Neural cell (in vitro differentiated cells): ENCODE measurements at regions not wholly inside any gene's neighbourhood (a gene's known extent, or its start where the extent isn't known, plus 50 kb on each side); places are given as distances from the start of the nearest gene placed in this dataset.

Experiments
- H2AFZ ChIP-seq: fragments of 200-600, 300-800 bp; sonication (generic), shearing (Covaris generic); 2 replicates; pipeline ENCODE4 v1.6.0; 2014; ENCODE audit warnings: low read depth, mild to moderate bottlenecking, antibody characterized with exemption, low read length, moderate library complexity
- H3F3A ChIP-seq: fragments of 200-600 bp; shearing (Covaris generic); 2 replicates; pipeline ENCODE4 v1.6.1; 2016; ENCODE audit warnings: mild to moderate bottlenecking, moderate library complexity, mixed read lengths, antibody characterized with exemption, low read length; ENCODE audit not compliant: insufficient read depth, poor library complexity, severe bottlenecking
- H3K27ac ChIP-seq: fragments of 200-600, 300-800 bp; sonication (generic), shearing (Covaris generic); 2 replicates; pipeline ENCODE4 v1.5.1; 2014; ENCODE audit warnings: mild to moderate bottlenecking, low read length, moderate library complexity
- H3K27me3 ChIP-seq: fragments of 300-800, 200-600 bp; sonication (generic), shearing (Covaris generic); 2 replicates; pipeline ENCODE4 v1.6.0; 2014; ENCODE audit warnings: mild to moderate bottlenecking, low read depth, low read length, moderate library complexity; ENCODE audit not compliant: insufficient read depth
- H3K36me3 ChIP-seq: fragments of 300-800, 200-600 bp; sonication (generic), shearing (Covaris generic); 2 replicates; pipeline ENCODE4 v1.5.1; 2014; ENCODE audit warnings: mild to moderate bottlenecking, antibody characterized with exemption, low read length, moderate library complexity; ENCODE audit not compliant: insufficient read depth
- H3K4me2 ChIP-seq: fragments of 300-800, 200-600 bp; sonication (generic), shearing (Covaris generic); 2 replicates; pipeline ENCODE4 v1.6.0; 2014; ENCODE audit warnings: mild to moderate bottlenecking, low read length
- H3K4me3 ChIP-seq: fragments of 300-800, 200-600 bp; sonication (generic), shearing (Covaris generic); 2 replicates; pipeline ENCODE4 v1.5.1; 2014; ENCODE audit warnings: mild to moderate bottlenecking, low read length, moderate library complexity
- H3K79me2 ChIP-seq: fragments of 200-600 bp; shearing (Covaris generic); replicated peaks from 2 replicates; pipeline ENCODE4 v1.6.0; 2014; ENCODE audit warnings: mild to moderate bottlenecking, low read length, moderate library complexity; ENCODE audit not compliant: insufficient read depth
- H3K9ac ChIP-seq: fragments of 300-800, 200-600 bp; sonication (generic), shearing (Covaris generic); 2 replicates; pipeline ENCODE4 v1.6.1; 2016; ENCODE audit warnings: mild to moderate bottlenecking, low read length, mixed read lengths
- H3K9me2 ChIP-seq: fragments of 200-600 bp; shearing (Covaris generic); 2 replicates; pipeline ENCODE4 v1.6.1; 2016; ENCODE audit warnings: mild to moderate bottlenecking, low read length, mixed read lengths; ENCODE audit not compliant: insufficient read depth
- H3K9me3 ChIP-seq: fragments of 200-600, 300-800 bp; sonication (generic), shearing (Covaris generic); 2 replicates; pipeline ENCODE4 v1.6.1; 2016; ENCODE audit warnings: mild to moderate bottlenecking, mixed run types, low read length, moderate library complexity, mixed read lengths
- H4K20me1 ChIP-seq: fragments of 200-600 bp; shearing (Covaris generic); 2 replicates; pipeline ENCODE4 v1.6.1; 2016; ENCODE audit warnings: mild to moderate bottlenecking, mixed run types; ENCODE audit not compliant: insufficient read depth
- CTCF ChIP-seq: fragments of 450-650 bp; IDR thresholded peaks from 2 replicates; pipeline ENCODE4 v1.5.1; 2014; ENCODE audit warnings: antibody characterized with exemption, mild to moderate bottlenecking, moderate library complexity; ENCODE audit not compliant: poor library complexity, severe bottlenecking
- EP300 ChIP-seq: fragments of 450-650 bp; conservative IDR thresholded peaks from 2 replicates; pipeline ENCODE4 v1.6.1; 2014; ENCODE audit warnings: antibody characterized with exemption, mild to moderate bottlenecking, moderate library complexity; ENCODE audit not compliant: poor library complexity, severe bottlenecking
- EZH2 ChIP-seq: fragments of 200-600, 300-800 bp; shearing (Covaris generic), sonication (generic); IDR thresholded peaks from 2 replicates; pipeline ENCODE4 v1.6.1; 2014; ENCODE audit warnings: antibody characterized with exemption, low read length, borderline replicate concordance, mild to moderate bottlenecking; ENCODE audit not compliant: insufficient read depth, poor library complexity, severe bottlenecking
- MXI1 ChIP-seq: fragments of 450-650 bp; conservative IDR thresholded peaks from 2 replicates; pipeline ENCODE4 v1.6.1; 2014; ENCODE audit warnings: antibody characterized with exemption, mild to moderate bottlenecking; ENCODE audit not compliant: poor library complexity, severe bottlenecking
- POLR2AphosphoS5 ChIP-seq: IDR thresholded peaks from 2 replicates; pipeline ENCODE4 v1.6.1; 2012
- RAD21 ChIP-seq: fragments of 450-650 bp; conservative IDR thresholded peaks from 2 replicates; pipeline ENCODE4 v1.6.1; 2014; ENCODE audit warnings: antibody characterized with exemption, mild to moderate bottlenecking, moderate library complexity
- REST ChIP-seq: IDR thresholded peaks from 2 replicates; pipeline ENCODE4 v1.6.1; 2012; ENCODE audit warnings: borderline replicate concordance
- SMC3 ChIP-seq: fragments of 450-650 bp; conservative IDR thresholded peaks from 2 replicates; pipeline ENCODE4 v1.6.1; 2014; ENCODE audit warnings: antibody characterized with exemption, mild to moderate bottlenecking, moderate library complexity; ENCODE audit not compliant: poor library complexity
- TAF1 ChIP-seq: IDR thresholded peaks from 2 replicates; pipeline ENCODE4 v1.6.1; 2012; ENCODE audit warnings: low read depth

- Histone ChIP-seq H3F3A (no peaks in the 10 kb centered on the region), H3K36me3 (no peaks in the 10 kb centered on the region), H2AFZ (no peak overlapping the region), H3K4me3 (no peak overlapping the region), H4K20me1 (no peaks in the 10 kb centered on the region), H3K9me2 (no peaks in the 10 kb centered on the region), H3K27me3 (no peaks in the 10 kb centered on the region), H3K4me2 (no peak overlapping the region), H3K9me3 (peaks cover 4% of the 10 kb centered on the region), H3K79me2 (no peaks in the 10 kb centered on the region), H3K27ac (no peak overlapping the region), H3K9ac (no peak overlapping the region)
- TF ChIP-seq REST, result no peak
- no peak for TF ChIP-seq CTCF
- TF ChIP-seq SMC3, result no peak
- no peak for TF ChIP-seq EP300
- no peak for TF ChIP-seq POLR2AphosphoS5
- no peak for TF ChIP-seq MXI1
- TF ChIP-seq TAF1, result no peak
- no peak for TF ChIP-seq RAD21
- TF ChIP-seq EZH2, result no peak
These were observed 339.9 kb downstream of the SOX9 start for GRCh38 chr17:72460711-72461110.

- H4K20me1 ChIP-seq, result no peaks in the 10 kb centered on the region
- no peaks in the 10 kb centered on the region for H3K9me2 ChIP-seq
- H3K9ac ChIP-seq, result no peak overlapping the region
- H3K4me3 ChIP-seq, result no peak overlapping the region
- no peaks in the 10 kb centered on the region for H3F3A ChIP-seq
- H3K27ac ChIP-seq, result no peak overlapping the region
- no peaks in the 10 kb centered on the region for H3K27me3 ChIP-seq
- H3K4me2 ChIP-seq, result no peak overlapping the region
- TF ChIP-seq TAF1 (no peak), MXI1 (no peak), POLR2AphosphoS5 (no peak), EP300 (no peak), REST (no peak), EZH2 (no peak), CTCF (no peak), RAD21 (no peak), SMC3 (no peak)
- peaks cover 4% of the 10 kb centered on the region for H3K9me3 ChIP-seq
- H2AFZ ChIP-seq, result no peak overlapping the region
- H3K36me3 ChIP-seq, result no peaks in the 10 kb centered on the region
- H3K79me2 ChIP-seq, result no peaks in the 10 kb centered on the region
These were observed 340.9 kb downstream of the SOX9 start for GRCh38 chr17:72461757-72462156.
